ENCODE measurements at regions not wholly inside any gene's neighbourhood (a gene's known extent, or its start where the extent isn't known, plus 50 kb on each side); places are given as distances from the start of the nearest gene placed in this dataset.

DNA sequence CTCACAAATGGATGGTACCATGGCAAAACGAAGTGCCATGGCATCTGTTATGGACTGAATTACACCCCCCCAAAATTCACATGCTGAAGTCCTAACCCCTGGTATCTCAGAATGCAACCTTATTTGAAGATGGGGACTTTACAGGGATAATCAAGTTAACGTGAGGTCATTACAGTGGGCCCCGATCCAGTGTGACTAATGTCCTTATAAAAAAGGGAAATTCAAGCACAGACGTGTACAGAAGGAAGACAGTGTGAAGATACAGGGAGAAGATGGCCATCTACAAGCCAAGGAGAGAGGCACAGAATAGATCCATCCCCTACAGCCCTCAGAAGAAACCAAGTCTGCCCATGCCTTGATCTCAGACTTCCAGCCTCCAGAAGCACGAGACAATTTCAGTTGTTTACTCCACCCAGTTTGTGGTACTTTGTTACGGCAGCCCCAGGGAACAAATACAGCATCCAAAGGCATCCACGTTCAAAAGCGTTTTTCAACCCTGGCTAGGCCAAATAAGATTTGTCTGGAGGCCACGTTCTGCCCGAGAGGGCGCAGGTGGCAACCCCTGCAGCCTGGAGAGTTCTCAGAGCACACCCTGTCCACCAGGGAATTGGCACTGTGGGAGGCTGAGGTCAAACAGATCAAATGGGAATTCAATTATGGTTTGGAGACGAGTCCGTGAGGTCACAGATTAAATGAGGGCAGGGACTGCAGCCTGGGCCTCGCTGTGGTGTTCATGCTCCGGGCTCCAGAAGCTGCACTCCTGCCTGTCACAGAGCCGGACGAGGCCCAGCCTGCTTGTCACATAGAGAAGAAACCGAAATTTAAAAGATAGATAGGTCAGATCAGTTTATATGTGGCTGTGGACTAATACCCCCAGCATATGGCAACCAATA is 494.8 kb downstream of the SHQ1 start:
- no peak for DNase-seq

DNA sequence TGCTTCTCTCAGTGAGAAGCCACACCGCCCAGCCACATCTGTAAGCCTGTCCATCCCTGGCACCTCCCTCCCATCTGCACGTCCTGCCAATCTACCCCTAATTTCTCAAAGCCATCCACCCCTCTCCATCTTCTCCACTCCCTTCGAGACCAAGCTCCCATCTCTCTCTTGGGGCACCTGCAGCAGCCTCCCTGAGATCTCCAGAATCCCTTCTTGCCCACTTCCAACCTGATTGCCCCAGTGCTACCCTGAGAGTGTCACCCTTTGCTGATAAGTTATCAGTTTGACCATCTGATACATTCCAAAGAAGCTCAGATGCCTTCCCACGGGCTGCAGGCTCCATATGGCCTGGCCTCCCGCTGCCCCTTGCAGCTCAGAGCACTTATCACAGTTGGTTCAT is 496.1 kb downstream of the SHQ1 start:
- no peak for DNase-seq

DNA sequence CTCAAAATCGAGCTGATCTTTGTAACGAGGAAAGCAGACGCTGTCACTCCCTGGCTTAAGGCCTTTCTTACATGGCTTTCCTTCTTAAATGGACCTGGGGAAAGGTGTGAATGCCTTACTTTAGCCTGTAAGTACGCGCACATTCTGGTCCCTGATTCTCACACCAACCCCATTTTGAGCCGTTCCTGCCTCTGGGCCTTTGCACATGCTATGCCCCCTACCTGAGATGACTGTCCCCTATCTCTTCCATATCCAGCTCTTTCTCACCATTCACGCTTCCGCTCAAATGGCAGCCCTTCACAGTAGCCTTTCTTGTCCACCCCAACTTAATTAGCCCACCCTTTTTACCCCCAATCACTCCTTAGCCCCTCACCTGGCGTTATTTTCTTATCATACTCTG is 496.7 kb downstream of the SHQ1 start:
- DNase-seq: no peak

- DNase-seq: no peak
These were observed 497.3 kb downstream of the SHQ1 start for GRCh38 chr3:72350761-72351505.

DNA sequence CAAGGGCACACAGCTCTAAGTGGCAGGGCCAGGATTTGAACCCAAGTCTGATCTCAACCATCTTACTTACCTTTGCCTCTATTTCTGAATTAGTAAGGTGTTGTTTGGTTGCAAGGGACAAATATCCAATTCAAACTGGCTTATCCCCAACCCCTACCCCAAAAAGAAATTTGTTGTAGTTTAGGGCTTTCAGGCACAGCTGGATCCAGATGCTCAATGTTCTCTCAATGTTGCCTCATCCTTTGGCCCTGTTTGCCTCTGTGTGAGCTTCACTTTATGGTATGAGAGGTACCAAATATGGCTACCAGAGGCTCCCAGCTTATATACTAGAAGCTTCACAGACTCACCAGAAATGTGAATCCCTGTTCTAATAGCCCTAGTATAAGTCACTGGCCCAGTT is 499.9 kb downstream of the SHQ1 start:
- no peak for DNase-seq

DNA sequence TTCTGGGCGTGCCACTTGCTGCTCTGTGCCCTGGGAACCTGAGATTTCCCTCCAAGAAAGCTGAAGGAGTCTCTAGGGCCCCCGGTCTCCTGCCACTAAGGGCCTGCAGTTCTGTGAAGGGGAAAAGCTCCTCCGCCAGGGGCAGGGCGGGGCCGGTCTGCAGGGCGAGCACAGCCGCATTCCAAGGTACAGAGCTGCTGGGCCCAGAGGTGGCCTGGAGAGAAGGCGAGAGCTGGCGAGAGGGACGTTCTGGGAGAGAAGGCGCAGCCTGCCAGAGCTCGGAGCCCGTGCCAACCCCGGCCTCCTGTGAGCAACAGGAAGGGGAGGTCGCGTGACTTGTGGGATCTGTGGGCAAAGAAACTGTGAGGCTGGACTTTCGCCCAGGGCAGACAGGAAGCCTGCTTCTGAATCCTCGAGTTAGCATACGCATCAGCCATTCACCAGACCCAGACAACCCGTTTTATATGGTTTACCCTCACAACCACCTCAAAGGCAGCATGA is 500.4 kb downstream of the SHQ1 start:
- peak; percentile 52 for DNase-seq

GRCh38 chr3:72346526-72346926 is 501.7 kb downstream of the SHQ1 start:
- no peak for DNase-seq

DNA sequence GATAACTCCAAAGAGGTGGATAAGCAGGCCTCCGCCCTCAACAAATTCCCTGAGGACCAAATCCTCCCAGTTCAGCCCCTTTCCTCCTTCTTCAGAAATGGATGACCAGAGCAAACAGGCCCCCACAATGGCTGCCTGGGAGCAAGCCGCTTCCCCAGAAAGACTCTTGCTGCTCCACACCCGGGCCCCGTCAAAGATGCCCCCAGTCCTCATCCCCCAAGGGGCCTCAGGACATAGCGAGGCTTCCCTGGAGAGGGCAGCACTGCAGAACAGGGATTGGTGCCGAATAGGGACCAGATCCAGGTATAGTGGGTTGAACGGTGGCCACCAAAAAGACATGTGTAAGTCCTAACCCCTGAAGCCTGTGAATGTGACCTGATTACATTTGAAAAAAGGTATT is 502.3 kb downstream of the SHQ1 start:
- DNase-seq: no peak

DNA sequence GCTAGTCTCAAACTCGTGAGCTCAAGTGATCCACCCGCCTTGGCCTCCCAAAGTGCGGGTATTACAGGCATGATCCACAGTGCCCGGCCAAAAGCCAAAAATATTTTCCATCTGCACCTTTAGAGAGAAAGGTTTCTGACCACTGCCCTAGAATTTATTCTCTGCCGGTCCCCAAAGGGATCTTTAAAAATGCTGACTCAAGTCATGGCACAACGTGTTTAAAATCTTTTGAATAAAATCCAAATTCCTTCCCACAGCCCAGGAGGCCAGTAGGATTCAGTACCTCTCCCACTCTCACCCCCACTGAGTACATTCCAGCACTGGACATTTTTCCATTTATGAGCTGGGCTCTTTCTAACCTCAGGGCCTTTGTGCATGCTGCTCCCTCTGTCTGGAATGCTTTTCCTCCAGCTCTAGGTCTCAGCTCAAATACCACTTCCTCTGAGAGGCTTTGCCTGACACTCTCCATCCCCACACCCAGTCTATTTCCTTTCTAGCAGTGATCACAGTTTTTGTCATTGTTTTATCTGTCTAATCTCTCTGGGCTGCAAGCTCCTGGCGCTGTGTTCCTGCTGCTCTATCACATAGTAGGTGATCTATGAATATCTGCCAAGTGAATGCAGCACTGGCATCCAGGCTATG is 502.9 kb downstream of the SHQ1 start:
- DNase-seq: no peak

DNA sequence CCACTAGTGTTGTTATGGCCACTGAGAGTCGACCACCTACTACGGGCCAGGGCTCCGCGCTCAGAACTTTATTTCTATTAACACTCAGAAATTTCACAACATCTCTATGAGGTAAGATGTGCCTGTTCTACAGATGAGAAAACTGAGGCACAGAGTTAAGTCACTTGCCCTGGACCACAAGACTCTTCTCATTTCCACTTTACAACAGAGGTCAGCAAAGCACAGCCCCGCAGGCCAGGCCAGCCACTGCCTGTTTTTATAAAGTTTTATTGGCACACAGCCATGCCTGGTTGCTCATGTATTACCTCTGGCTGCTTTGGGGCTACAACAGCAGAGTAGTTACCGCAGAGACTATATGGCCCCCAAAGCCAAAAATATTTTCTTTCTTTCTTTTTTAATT is 503.6 kb downstream of the SHQ1 start:
- no peak for DNase-seq

DNA sequence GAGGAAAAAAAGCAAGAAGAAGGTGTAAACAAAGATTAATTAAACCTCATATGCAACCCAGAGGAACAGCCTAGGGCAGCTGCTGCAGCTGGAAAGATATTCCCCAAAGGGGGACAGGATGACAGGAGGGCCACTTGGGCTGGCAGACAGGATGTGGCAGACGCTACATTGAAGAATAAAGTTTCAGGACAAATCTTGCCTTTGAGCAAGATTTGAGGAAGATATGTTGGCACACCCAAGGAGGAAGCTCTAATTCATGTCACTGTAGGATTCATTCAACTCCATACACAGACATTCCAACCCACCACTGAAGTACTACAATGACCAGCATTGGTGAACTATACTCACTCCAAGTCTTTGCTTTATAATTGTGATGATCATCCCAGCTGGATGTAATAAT is 504.0 kb downstream of the SHQ1 start:
- no peak for DNase-seq

- peak; percentile 30 for DNase-seq
These were observed 505.2 kb downstream of the SHQ1 start for GRCh38 chr3:72343078-72343477.

DNA sequence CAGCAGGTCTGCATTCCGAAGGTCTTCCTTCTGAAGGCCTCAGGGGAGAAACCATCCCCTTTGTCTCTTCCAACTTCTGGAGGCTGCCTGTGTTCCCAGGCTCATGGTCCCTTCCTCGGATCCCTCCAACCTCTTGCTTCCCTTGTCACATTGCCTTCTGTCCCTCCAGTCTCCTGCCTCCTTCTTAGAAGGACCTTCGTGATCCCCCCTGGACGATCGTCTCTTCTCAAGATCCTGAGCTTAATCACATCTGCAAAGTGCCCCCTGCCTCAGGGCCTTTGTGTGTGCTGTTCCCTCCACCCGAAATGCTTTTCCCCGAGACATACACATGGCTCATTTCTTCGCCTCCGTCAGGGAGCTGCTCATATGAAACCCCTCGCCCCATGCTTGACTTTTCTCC is 505.8 kb downstream of the SHQ1 start:
- DNase-seq: no peak

GRCh38 chr3:72341920-72342319 is 506.3 kb downstream of the SHQ1 start:
- no peak for DNase-seq

GRCh38 chr3:72341380-72341770 is 506.9 kb downstream of the SHQ1 start:
- no peak for DNase-seq

- no peak for DNase-seq
These were observed 507.5 kb downstream of the SHQ1 start for GRCh38 chr3:72340476-72341379.

GRCh38 chr3:72340056-72340455 is 508.2 kb downstream of the SHQ1 start:
- no peak for DNase-seq

GRCh38 chr3:72339670-72340030 is 508.6 kb downstream of the SHQ1 start:
- no peak for DNase-seq

DNA sequence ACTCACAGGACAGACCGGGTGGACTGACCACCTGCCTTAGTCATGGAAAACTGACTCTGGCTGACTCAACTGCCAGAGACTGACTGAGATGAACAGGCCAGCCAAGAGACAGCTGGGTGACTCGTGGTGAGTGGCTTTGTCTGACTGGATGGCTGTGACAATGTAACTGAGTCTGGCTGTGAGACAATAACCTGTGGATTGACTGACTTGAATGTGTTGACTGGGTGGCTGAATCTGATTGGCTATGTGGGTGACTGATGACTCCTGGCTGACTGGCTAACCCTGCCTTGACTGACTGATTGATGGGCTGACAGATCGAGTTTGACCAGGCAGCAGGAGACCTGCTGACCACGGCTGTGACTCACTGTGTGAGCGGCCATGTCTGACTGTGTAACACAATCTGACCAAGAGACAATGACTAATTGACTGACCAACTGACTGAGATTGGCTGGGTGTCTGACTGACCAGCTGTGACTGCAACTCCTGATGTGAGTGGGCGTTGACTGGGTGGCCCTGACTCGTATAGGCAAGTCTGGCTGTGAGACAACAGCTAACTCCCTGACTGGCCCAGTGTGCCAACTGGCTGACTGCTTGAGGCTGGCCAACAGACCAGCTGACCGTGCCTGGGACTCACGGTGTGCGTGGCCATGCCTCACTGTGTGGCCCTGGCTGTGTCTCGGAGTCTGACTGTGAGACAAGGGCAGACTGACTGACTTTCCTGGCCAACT is 509.1 kb downstream of the SHQ1 start:
- DNase-seq: peak; percentile 72

GRCh38 chr3:72338082-72338941 is 509.9 kb downstream of the SHQ1 start:
- DNase-seq: peak; percentile 64

DNA sequence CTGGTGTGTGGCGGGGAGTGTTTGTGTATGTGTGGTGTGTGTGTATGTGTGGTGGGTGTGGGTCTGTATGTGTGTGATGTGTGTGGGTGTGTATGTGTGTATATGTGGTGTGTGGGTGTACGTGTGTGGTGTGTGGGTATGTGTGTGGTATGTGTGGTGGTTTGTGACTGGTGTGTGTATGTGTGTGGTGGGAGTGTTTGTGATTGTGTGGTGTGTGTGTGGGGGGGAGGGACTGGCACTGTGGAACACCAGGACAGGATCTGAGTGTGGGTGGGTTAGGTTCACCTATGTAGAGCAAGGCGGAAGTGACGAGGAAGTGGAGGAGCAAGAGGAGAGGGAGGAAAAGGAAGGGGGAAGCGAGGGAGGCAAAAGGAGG is 510.8 kb downstream of the SHQ1 start:
- DNase-seq: no peak

Measured in activated naive CD4-positive, alpha-beta T cell treated with Interleukin-2 at 50 U/mL for 16 hours (primary cell).